ENCODE measurements at regions not wholly inside any gene's neighbourhood (a gene's known extent, or its start where the extent isn't known, plus 50 kb on each side); places are given as distances from the start of the nearest gene placed in this dataset.

DNA sequence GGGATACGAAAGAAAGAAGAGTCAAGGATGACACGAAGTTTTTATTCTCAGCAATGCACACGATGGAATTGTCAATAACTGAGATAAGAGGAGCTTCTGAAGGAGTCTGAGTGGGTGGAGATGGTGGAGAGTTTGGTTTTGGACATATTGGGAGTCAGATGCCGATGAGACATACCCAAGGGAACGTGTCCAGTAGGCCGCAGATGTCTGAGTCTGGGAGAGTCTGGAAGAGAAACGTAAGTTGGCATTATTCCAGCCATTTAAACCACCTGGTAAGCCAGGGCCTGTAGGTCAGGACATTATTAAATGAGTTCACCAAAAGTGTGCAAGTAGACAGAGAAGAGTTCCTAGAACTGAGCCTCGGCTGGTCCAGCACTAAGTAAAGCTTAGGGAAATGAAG lies 478.3 kb upstream of the CDH5 start:
- TF ChIP-seq POLR2AphosphoS5 (IDR thresholded peaks at IDR 0.05; ENCODE audit: low read depth, low read length), result no peak
- TF ChIP-seq TAF1 (IDR thresholded peaks at IDR 0.05; ENCODE audit: low read depth, low read length), result no peak
- TF ChIP-seq POLR2A (IDR thresholded peaks at IDR 0.05; ENCODE audit: low read depth, low read length), result no peak
- no peak for TF ChIP-seq PAX5 (IDR thresholded peaks at IDR 0.05; ENCODE audit: insufficient read depth, low read length, severe bottlenecking)
- no peak for TF ChIP-seq SPI1 (IDR thresholded peaks at IDR 0.05; ENCODE audit: low read depth, low read length)
